A204.1 (cell line): ENCODE measurements at regions not wholly inside any gene's neighbourhood (a gene's known extent, or its start where the extent isn't known, plus 50 kb on each side); places are given as distances from the start of the nearest gene placed in this dataset.

Experiments
- FAIRE-seq: peaks from 2 replicates; lab custom pipeline; 2012; peaks lifted over from hg19 to GRCh38; lab: Jason Lieb, UNC

DNA sequence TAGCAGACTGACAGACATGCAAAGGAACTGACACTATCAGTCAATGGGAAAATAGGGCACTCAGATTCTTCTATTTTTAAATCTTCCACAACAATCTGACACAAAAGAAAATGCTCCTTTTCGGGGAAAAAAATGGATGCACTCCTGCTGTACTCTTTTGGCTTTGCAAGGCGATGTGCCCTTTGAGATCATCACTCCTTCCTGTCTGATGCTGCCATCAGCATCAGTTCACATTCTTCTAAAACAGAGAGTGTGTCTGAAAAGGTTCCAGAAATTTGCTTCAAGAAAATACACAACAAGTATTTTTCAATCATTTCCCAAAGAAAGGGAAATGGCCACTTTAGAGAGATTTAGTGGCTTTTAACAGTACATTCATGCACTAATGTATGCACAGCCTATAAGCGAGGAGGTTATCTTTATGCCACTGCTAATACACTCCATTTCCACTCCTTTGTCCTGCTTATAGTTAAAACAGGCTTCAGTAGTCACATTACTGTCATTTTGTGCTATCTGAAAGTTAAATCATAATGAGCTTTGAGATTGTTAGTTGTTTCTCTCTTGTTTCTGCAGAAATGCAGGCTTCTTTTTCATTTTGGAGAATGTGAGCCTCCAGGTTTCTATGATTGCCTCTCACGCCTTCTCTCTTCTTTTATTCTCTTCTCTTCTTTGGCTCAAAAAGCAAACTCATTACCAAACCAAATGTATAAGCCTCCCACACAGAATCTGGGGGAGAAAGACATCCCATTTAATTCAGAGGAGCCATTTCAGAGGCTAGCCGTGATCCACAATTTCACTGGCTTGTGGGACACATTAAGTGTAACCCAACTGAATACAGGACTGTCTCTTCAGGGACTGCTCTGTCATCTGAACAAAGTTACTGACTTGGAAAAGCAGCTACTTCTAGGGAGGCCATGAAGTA lies 110.9 kb upstream of the CCDC196 start:
- FAIRE-seq: no peak

DNA sequence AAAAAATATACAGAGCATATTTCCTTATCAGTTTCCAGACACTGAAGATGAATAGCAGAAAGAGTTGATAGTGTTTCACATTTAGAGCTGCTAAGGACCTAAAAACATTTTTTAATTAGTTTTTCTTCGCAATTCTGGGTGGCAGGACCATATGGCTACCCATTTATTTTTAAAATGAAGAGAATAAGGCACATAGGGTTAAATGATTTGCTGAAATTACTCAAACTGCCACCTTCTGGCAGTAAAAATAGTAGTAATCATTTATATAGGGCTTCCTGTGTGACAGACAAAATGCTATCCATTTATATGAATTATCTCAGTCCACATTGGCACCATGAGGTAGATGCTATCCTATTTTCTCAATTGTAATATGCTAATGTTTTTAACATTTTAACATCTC lies 108.6 kb upstream of the CCDC196 start:
- no peak for FAIRE-seq

DNA sequence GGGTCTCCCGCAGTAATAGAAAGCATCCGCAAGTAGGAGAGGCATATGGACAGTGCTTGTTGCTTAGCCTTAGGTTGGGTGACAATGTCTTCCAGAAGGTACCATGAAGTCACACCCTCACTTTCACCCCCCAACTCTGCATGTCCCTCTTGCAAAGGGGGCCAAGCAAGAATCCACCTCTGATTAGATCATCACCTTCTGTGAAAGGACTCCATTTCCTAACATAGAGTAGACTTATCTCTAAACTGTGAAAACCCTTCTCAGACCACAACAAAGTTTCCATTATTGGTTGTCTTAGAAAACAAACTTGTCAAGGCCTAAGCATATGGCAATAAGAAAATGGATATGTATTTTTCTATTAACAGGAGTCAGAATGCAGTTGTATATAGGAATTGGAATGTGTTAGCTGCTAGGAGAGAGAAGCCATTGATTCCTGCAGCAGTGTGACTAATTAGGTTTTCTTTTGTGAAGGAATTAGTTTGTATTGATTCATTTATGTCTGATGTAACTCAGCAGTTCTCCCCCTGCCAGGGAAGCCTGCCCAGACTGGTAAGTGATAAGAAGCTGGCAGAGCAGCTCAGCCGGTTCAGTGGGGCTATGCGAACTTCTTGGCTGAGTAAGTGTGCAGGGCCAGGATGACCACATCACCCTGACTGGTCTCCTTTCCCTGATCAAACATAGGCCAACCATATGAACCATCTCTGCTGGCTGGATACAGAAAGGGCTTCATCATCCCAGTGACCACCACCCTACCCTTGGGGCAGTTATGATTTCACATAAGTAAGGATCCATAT lies 107.3 kb upstream of the CCDC196 start:
- FAIRE-seq: no peak

DNA sequence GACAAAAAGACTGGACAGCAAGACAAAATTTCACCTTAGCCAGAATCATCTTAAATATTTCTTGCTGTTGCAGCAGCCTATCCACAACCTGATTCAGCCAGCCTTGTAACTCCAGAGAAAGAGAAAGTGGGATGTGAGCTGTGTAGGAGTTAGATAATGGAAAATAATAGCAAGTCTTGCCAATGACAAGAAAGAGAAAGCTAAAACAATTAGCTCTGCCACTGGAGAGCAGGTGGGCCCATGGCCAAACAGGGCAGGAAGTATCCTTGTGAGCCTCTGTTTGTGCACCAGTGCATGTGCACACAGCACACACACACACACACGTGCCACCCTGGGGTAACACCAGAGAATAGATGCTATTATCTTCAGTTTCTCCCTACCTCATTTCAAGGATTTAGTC lies 106.0 kb upstream of the CCDC196 start:
- FAIRE-seq: no peak

DNA sequence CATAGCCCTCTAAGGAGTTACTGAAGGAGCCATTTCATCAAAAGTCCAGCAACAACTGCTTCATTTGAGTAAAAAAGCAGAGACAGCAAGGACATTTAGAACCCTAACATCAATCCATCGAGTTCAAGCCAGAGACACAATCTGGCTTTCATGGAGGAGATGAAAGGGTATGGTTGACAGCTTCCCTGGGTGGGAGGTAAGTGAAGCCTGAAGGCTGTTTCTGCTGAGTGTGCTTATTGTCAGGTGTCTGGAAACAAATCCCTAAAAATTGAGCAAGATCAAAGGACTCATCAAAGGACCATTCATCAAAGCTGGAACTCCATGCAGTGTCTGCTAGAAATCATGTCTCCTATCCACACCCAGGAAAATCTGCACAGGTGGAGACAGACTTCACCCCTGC lies 104.4 kb upstream of the CCDC196 start:
- no peak for FAIRE-seq

DNA sequence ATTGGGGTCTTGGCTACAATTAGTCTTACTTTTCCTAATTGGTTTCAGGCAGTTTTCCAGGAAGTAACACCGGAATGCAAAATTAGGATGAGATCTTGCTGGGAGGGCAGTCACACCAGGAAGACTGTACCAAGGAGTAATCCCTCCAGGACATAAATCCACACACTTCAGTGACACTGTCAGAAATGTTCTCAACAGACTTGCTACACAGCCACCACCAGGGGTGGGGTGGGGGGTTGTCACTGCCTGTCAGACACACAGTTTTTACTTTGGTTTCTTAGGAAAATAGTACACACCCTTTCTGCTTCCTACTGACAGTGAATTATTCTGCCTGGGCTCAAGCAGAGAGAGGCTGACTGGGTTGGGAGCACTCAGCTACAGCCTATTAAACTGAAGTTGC lies 102.9 kb upstream of the CCDC196 start:
- FAIRE-seq: no peak

DNA sequence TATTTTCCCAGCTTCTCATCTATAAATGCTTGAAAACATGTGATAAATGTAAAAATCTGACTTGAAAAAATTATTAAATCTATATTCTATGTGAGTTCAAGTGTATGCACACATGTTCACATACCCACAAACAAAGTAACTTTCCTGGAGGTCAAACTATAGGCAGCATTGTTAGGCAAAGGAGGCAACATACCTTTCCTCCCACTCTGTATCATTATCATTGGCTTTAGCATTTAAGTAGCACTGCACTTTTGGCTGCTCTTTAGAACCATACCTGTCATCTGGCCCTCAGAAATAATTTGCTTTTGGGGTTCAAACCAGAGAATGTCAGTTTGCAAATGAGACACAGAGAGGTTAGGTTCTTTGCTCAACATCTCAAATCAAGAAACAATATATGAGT lies 102.4 kb upstream of the CCDC196 start:
- FAIRE-seq: no peak

DNA sequence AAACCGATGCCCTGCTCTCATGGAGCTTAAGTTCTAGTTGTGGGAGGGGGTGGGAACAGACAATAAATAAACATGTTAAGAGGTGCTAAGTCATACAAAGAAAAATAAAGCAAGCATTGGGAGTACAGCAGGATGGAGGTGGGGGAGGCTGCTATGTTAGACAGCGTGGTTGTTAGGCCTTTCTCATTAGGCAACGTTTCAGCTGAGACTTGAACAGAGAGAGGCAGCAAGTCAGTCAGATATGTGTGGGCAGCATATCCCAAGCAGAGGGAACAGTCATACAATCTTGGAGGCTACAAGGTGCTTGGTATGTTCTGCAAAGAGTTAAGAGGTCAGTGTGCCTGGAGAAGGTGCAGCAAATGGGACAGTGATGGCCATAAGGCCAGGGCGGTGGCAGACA lies 97.7 kb upstream of the CCDC196 start:
- no peak for FAIRE-seq

DNA sequence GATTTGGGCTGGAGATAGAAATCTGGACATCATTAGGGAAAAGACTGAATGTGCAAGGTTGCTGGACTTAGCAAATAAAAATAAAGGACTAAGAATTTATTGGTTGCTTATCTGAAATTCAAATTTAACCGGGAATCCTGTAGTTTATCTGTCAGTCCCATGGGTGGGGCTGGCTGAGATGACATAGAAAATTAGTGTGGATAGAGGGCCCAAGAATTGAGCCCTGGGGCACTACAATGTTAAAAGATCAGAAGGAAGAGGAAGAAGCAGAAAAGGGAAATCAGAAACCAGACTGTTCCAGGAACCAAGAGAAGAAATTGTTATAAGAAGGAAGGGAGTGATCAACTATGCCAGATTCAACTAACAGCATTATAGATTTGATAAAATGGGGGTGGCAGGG lies 96.7 kb upstream of the CCDC196 start:
- FAIRE-seq: no peak

DNA sequence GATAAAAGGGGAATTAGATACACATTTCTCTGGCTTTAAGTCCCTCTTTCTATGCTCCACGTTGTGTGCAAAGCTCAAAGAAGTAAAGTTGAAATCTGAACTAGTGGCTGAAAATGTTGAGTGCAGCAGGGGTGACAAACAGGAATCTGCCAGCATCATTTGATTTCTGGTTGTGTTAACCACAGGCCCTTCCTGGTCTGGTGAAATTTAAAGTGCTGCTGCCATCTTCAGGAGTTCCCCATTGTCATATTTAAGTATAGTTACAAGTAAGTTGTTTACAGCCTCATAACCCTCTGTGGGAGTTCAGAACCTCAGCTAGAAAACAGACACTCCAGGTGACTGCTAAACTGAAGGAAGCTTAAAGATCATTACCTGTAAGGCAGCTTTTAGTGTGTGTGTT lies 90.9 kb upstream of the CCDC196 start:
- FAIRE-seq: no peak

DNA sequence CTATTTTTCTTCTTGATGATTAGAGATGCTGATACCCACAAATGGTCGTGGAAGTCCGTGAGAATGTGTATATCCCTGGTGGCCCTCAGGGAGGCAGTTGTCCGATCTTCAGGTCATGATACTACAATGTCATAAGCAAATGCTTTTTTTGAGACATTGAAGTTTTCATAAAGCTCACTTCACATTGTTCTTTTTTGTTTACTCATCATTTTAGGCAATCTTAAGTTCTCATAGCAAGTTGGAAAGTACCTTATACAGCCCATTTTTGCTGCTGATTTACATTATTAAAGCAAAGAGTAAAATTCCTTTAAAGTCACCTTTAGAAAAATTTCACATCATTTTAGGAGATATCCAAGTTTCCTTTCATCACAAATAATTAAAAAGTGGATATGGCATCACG lies 90.0 kb upstream of the CCDC196 start:
- no peak for FAIRE-seq

DNA sequence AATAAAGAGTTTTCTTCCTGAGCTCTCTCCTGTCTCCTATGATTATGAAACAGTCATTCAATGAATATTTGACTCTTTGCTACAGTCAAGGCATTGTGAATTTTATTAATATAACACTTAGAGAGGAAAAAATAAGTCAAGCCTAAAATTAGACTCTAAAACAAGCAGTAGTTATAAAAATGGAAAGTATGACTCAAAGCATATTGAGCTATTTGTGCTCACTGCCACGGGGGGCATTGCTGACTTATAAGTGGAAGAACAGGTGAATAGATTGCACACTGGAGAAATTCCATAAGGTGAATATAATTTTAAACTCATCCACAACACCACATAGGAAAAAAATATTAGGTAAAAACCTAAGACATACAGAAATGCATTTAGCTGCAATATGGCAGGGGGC lies 87.7 kb upstream of the CCDC196 start:
- no peak for FAIRE-seq

DNA sequence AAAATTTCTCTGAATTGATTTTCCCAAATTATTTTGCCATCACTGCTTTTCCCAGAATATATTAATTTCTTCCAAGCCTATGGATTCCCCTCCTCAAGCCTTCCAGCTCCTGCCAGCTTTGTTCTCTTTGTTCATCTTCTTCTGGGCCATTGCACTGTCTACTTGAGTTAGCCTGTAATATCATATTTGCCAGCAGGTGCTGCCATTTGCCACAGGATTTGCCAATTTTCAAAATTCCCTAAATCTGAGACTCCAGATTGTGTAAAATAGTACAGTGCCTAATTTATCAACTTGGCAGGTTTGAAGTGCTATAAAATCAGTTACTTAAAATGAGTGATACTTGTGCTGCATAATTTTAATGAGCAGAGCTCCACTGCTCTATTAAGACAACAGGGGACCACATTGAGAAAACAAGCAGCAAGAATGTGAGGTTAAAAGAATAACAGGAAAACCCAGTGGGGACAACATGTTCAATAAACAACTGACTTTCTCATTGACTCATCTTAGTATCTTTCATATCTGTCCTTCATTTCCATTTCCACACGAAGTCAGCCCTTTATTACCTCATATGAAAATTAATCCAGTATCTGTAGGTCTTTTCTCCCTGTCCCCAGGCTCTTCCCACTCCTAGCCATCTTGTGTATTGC lies 84.6 kb upstream of the CCDC196 start:
- FAIRE-seq: no peak

DNA sequence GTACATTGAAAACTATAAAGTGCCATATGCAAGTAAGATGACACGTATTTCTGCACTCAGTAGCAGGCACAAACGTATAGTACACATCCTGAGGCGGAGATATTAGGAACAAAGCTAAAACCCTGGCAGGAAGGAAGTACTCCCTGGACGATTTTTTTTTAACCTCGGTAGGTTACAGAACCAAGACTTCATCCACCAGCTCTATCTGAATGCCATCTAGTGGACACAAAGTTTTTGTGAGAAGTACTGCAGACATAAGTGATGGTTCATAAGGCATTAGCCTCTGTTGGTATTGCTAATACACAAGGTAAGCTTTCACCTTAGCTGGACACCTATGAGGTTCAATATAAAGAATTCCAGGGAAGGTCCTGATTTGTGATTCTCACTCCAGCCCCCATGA lies 83.0 kb upstream of the CCDC196 start:
- FAIRE-seq: peak; percentile 80

DNA sequence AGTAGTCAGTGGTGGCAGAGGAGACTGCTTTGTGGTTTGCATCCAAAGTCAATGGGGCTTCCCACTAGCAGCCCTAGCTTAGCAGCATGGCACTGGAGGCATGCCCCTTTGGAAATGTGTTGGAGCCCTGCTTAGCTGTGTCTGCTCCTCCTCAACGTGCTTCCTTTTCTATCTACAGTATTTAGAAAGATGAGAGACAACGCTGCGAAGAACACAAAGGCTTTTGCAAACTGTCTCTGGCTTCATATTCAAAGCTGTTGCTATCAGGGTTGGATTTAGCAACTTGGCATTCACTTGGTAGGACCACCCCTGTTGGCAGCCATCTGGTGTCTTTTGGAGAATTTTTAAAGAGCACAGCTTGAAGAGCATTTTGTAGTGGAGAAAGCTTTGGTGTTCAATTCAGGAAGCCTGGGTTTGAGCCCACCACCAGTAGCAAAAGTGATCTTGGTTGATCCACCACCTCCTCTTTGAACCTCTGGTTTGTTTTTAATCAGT lies 82.1 kb upstream of the CCDC196 start:
- FAIRE-seq: no peak

DNA sequence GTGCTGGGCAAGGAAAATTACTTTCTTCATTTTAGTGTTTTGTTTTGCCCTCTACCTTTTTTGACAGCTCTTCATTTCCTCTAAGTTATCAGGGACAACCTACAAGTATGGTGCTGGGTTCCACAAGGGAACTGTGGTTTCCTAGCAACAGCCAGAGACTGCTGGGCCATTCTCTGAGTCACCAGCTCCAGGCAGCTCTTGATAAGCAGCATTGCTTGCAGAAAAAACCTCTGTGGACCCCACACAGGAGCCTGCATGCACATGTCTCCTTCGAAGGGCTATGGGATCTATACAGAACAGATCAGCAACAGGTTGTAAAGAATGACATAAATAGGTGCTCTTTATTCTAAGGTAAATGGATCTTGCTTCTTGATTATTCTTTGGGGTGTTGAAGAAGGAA lies 81.0 kb upstream of the CCDC196 start:
- no peak for FAIRE-seq

DNA sequence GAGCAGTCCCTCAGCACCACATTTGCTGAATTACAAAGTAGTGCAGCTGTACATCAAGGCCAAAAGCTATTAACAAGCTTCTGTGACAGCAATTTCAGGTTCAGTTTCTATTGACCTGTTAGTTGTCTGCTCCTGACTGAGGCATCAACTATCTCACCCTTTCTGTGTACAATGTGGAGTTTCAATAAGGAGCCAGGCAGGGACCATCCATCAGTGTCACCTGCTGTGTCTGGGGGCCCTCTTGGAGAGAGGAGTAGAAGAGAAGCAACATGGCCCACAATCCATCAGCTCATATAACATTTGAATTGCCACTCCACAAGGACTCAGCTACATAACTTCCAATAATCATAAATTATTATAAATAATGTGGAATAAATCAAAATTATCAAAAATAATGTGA lies 72.3 kb upstream of the CCDC196 start:
- FAIRE-seq: no peak

DNA sequence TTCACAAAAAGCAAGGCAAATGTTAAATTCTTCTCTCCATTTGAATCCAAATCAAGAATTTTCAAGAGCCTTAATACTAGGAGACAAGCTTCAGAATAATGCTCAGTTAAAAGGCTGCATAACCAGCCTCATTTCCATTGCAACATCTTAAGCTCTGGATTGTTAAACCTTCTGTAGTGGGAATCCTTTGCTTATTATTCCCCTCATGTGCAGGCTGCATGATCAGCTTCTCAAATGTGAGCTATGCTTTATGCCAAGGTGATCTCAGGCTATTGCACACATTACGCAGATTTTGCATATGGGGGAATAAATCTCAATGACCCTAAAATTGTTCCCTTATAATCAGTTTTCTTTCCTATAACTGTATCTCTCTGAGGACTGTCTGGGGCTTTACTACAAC lies 71.7 kb upstream of the CCDC196 start:
- FAIRE-seq: no peak

DNA sequence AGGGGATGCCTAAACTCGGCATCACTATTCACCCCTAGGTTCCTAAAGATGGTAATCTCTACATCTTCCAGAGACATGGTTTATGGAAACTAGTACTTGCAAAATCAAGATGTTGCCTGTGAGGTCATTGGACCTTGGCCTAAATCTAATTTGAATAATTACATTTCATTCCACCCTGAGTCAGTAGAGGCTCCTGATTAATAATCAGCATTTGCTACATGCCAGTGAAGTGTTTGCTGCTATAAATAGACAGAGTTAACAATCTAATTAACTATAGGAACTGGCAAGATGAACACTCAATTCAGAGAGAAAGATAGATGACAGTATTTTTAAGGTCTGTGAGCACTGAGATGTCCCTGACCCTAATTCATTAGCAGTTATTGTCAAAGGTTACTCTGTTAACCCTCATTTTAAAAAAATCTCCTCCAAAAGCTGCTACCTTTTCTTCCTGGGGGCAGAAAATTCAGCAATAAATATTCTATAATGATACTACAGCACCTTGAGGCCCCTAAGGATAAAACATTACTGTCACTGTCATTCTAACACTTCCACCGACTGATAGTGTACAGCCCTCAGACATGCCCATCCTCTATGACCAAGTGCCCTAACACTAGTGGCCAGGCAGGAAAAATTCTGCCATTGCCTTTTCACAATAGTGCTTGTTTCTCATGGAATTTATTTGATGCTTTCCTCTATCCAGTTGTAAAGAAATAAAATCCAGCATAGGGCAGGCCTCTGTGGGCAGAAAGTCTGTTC lies 65.7 kb upstream of the CCDC196 start:
- no peak for FAIRE-seq

DNA sequence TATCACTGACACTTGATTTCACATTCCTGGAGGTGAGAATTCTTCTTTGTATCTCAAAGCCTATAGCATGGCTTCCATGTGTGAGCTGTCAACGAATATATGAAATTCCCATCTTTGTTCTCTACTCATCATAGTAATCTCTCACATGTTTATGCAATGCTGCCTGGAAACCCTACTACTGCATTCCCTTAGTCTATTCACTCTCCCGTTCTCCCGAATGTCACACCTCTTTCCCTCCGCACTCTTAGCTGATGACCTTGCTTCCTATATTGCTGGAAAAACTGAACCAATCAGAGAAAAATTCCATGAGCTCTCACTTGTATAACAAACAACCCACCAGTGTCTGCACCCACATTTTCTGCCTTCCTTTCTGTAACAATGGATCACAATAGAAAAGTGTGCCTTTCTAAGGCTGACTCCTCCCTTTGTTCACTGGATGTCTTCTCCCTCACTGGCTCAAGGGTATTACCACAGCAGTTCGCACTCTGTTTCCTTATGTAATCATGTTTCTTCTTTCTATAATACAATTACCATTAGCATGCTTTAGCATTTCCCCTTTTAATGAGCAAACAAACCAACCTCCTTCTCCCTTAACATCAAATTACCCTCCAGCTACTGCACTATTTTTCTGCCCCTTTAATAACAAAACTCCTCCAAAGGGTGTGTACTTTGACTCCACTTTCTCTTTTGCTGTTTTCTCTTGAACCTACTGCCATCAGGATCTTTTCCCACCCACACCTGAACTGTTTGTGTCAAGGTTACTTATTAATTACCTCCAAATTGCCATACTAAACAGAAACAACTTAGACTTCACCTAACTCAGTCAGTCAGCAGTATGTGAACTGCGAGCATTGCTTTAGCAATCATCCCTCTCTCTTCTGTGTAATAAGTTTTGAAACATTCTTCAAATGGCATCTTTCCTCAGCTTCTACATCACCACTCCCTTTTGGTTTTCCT lies 63.9 kb upstream of the CCDC196 start:
- FAIRE-seq: no peak

DNA sequence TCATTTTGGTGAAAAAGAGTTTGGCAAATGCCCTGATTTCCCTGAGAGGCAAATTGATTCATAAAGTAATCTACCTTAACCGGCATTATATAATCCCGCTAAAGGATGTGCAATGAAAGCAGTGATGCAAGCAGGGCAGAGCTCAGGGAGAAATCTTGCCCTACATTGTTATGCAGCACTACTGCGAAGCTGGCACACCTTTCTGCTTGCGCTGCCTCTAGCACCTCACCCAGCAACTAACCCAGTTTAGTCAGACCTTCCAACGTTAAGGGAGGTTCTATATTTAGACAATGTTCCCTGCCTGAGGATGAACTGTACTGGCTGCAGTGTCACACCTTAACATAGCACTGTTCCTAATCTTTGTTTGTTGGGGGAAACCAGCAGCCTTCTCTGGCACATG lies 60.8 kb upstream of the CCDC196 start:
- FAIRE-seq: no peak
